GM12874 (cell line): ENCODE measurements at regions not wholly inside any gene's neighbourhood (a gene's known extent, or its start where the extent isn't known, plus 50 kb on each side); places are given as distances from the start of the nearest gene placed in this dataset.

Experiments used
- TF ChIP-seq, protein P1 (sequence below): IDR thresholded peaks from 2 replicates; pipeline ENCODE4 v1.5.1; 2011; ENCODE audit warnings: low read depth, mild to moderate bottlenecking, control low read depth, low read length, moderate library complexity; ENCODE audit not compliant: insufficient read depth

DNA sequence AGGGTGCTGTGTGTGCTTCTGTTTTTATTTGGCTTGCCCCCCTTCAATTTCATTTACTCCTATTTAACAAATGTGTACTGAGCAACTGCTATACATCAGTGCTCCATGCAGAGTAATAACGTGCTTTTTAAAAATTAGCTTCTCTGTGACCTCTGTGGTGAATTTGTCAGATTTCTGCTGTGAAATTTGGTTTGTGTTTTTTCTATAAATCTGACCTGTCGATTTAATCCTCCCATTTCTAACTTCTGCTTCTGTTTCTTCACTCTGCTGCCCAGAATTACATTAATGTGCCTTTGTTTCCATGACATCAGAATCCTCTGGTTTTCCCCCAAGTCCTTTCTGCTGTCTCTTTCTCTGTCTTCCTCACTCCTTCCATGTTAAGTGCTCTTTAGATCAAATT lies 123.8 kb upstream of the CACNA2D1 start:
- TF ChIP-seq, protein P1, sequence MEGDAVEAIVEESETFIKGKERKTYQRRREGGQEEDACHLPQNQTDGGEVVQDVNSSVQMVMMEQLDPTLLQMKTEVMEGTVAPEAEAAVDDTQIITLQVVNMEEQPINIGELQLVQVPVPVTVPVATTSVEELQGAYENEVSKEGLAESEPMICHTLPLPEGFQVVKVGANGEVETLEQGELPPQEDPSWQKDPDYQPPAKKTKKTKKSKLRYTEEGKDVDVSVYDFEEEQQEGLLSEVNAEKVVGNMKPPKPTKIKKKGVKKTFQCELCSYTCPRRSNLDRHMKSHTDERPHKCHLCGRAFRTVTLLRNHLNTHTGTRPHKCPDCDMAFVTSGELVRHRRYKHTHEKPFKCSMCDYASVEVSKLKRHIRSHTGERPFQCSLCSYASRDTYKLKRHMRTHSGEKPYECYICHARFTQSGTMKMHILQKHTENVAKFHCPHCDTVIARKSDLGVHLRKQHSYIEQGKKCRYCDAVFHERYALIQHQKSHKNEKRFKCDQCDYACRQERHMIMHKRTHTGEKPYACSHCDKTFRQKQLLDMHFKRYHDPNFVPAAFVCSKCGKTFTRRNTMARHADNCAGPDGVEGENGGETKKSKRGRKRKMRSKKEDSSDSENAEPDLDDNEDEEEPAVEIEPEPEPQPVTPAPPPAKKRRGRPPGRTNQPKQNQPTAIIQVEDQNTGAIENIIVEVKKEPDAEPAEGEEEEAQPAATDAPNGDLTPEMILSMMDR: no peak

DNA sequence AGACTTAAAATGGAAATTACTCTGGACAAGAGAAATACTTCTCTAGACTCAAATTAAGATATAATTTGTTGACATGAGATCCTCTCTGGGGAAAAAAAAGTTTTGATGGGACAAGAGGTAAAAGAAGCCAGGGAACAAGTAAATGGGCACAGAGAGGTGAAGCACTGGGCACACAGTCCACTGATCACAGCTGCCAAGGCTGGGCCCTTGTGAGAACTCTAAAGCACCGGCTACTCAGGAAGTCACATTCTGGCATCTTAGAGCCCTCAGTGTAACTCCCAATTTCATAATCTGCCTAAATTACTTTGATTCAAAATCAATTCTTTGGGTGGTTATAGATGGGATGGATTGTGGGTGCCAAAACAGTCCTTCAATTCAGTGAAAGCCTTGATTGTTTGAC lies 123.2 kb upstream of the CACNA2D1 start:
- TF ChIP-seq, protein P1: no peak

DNA sequence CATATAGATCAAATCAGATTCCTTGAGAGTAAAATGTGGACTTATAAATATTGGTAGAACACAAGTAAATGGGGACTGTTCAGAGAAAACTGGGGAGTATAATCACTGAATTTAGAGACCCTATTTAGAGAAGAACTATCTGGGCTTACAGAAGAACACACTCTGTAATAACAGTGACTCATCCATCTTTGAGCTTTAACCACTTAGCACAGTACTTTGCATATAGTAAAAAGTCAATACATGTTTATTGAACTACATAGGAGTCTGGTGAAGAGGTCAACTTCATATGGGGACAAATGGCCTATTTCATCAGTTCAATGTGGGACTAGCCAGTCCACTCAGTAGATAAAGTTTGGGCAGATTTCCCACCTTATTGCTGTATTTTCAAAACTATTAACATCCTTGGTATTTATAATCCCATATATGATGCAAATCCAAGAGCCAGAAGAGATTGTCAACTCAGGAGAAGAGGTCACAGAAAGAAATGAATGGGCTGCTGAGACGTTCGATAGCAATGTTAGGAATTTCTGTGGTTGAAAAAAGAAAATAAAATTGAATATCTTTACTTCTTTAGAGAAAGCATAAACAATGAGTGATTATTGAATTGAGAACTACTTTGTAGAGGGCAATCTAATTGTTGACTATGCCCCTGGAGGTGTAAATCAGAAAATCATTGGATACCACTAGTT lies 119.3 kb upstream of the CACNA2D1 start:
- TF ChIP-seq, protein P1: no peak

DNA sequence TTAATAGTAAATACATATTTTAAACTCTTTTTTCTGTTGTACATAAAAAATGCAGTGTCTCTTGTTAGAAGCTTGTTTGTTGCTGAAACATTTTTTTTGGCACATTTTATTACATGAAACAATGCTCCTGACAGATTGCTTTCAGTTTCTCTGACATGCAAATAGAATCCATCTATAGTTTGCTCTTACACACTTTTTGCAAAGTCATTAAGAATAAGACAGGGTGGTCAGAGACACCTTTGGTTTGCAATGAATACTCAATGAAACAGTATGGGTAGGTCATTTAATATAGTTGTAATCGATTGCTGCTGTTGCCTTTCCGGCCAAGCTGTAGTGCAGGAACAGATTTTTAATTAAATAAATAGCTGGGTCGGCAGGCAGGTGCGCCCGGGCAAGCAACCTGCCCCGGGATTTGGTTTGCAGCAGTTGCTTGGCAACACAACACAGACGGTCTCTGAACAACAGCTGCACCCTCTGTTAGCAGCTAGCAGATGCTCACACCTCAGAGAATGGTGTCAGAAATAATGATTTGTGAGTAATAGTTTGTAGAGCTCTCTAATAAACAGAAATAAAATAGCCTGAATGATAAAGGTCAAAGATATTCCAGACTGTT lies 115.7 kb upstream of the CACNA2D1 start:
- TF ChIP-seq, protein P1: no peak

DNA sequence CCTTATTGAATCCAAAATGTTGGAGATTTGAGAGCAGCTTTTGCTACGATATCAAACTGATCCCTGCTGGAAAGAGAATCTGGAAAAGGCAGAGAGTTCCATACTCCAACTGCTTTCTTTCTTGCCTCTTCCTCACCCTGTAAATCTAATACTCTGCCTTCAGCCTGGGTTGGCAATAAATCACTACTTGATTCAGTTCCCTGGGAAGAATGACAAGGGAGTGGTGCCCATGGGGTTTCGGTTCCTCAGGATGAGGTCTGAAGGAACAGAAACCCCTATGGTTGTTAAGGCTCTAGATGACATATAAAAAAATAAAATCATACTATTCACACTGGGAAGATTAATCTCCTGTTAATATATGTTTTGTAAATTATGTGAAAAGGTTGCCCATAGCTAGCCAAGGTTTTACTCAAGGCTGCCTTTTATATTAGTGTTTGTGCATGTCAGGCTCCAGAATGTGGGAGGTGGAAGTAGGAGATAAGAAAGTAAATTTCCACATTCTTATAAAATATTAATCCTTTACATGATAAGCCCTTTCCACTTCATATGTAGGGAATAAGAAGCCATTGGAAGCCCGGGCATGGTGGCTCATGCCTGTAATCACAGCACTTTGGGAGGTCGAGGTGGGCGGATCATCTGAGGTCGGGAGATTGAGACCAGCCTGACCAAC lies 106.2 kb upstream of the CACNA2D1 start:
- TF ChIP-seq, protein P1: no peak

DNA sequence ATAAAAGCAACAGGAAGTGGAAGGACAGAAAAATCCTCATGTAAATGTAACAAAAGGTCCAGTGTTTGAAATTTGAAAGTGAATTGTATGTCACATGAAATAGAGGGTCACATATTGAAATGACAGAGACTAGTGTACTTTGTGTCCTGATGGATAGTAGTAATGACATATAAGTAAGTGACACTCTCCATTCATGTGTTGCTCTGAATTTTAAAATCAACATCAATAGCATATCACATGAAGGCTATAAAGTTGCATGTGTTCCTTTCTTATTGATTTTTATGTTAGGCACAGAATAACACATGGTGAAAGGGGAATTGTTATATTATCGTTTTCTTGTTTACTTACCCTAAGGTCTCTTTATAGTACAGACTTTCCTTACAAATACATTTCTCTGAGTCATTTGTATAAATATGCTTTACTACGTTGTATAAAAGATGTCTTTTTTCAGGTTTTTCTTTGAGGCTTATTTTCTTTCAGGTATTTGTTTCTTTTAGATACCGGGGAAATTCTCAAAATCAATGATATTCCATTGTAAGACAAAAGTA lies 104.6 kb upstream of the CACNA2D1 start:
- TF ChIP-seq, protein P1: no peak

DNA sequence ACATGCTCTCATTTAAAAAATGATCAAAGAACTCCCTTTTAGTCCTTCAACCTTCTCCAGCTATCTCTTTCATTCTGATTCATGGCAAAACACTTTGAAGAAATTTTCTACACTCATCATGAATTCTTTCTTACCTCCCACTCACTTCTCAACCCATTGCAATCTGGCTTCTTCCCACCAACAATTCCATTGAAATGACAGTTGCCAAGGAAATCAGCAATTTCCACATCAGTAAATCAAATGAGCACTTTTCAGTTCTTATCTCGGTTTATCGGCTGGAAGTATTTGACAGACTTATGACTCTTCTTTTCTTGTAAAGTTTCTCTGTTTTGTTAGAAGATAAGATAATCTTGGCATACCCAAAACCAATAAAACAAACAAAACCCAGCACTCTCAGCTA lies 99.1 kb upstream of the CACNA2D1 start:
- TF ChIP-seq, protein P1: no peak
